ENCODE measurements at regions not wholly inside any gene's neighbourhood (a gene's known extent, or its start where the extent isn't known, plus 50 kb on each side); places are given as distances from the start of the nearest gene placed in this dataset.
"Not testable (repeated sequence)": the region's sequence is repeated elsewhere in the genome, so short reads cannot be mapped to it uniquely, and the experiment has no call there.

DNA sequence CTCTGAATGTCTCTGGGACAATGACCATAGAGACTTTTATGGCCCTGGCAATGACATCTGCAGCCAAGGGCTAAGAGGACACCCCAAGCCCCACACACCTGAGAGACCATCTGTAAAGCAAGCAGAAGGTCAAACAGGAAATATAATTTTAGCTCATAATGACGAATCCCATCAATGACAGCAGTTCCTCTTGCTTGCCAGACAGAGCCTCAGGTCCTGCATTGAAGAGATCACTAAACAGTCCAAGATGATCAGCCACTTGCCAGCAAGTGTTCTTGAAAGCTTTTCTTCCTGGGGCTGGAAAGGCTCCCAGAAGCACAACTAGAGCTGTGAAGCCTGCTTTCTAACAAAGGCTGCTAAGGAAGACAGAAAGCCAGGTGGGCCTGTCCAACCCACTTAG, 993.7 kb upstream of the AUTS2 start:
- Histone ChIP-seq H3K27ac (ENCODE audit: low read length) (no peak overlapping the region), H3K4me1 (ENCODE audit: control insufficient read depth, low read depth, low read length) (no peaks in the 10 kb centered on the region), H3K9ac (ENCODE audit: low read length) (no peak overlapping the region), H3K36me3 (ENCODE audit: control insufficient read depth, low read depth, low read length) (no peaks in the 10 kb centered on the region), H3K4me3 (ENCODE audit: low read length) (no peak overlapping the region), H3K27me3 (ENCODE audit: control insufficient read depth, insufficient read depth, low read length) (no peaks in the 10 kb centered on the region), H3K9me3 (ENCODE audit: control insufficient read depth, low read depth, low read length) (peaks cover 14% of the 10 kb centered on the region)

DNA sequence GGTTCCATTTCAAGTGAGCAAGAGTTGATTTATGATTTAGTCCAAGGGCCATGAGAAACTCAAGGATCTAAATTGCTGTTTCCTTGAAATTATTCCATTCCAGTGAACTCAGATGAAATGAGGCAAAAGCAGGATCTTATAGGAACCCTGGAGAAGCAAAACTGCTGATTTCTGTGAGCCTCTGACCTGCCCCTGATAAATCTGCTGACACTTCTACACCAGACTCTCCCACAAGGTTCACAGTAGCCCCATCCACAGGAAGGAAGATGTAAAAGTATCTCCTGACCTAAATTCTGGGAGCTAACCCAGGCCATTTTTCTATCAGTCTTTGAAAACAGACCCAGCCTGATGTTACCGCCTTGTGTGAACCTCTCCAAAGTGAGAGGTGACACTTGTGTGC, 987.6 kb upstream of the AUTS2 start:
- no peaks in the 10 kb centered on the region for H3K27me3 ChIP-seq (ENCODE audit: control insufficient read depth, insufficient read depth, low read length)
- peaks cover 14% of the 10 kb centered on the region for H3K9me3 ChIP-seq (ENCODE audit: control insufficient read depth, low read depth, low read length)
- H3K36me3 ChIP-seq (ENCODE audit: control insufficient read depth, low read depth, low read length) = no peaks in the 10 kb centered on the region
- no peak overlapping the region for H3K9ac ChIP-seq (ENCODE audit: low read length)
- no peak overlapping the region for H3K4me3 ChIP-seq (ENCODE audit: low read length)
- H3K4me1 ChIP-seq (ENCODE audit: control insufficient read depth, low read depth, low read length) = peaks cover 4% of the 10 kb centered on the region
- no peak overlapping the region for H3K27ac ChIP-seq (ENCODE audit: low read length)

DNA sequence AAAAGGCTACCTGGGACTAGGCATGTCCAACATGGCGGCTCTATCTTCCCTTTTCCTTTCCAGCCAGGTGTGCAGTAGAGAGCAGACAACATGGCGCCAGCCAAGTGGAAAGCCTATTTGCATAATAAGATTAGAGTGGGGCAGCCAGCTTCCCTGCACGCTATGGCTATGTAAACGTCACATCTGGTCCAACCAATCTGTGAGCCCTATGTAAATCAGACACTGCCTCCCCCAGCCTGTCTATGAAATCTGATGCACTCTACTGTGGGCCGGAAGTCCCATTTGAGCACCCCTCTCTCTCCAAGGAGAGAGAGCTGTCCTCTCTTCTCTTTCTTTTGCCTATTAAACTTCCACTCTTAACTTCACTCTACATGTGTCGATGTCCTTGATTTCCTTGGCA, 984.9 kb upstream of the AUTS2 start:
- peaks cover 5% of the 10 kb centered on the region for H3K9me3 ChIP-seq (ENCODE audit: control insufficient read depth, low read depth, low read length)
- H3K27ac ChIP-seq (ENCODE audit: low read length) = no peak overlapping the region
- H3K4me1 ChIP-seq (ENCODE audit: control insufficient read depth, low read depth, low read length) = peaks cover 4% of the 10 kb centered on the region

DNA sequence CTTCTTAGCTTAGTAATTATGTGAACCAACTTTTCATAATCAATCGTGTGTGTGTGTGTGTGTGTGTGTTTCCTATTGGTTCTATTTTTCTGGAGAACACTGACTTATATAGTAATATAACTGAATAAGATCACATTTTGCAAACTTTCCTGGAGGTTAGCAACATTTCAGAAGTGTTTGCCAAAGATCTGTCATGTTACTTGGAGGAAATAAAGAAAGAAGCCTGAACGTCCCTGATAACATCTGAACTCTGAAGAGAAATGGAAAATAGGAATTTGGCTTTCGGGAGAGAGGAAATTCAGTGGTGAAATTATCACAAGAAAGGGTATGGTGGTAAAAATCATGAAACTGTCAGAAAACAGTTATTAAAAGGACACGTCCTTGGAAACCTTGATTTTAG, 984.4 kb upstream of the AUTS2 start:
- Histone ChIP-seq H3K4me1 (ENCODE audit: control insufficient read depth, low read depth, low read length) (peaks cover 4% of the 10 kb centered on the region), H3K36me3 (ENCODE audit: control insufficient read depth, low read depth, low read length) (no peaks in the 10 kb centered on the region), H3K4me3 (ENCODE audit: low read length) (no peak overlapping the region), H3K9ac (ENCODE audit: low read length) (no peak overlapping the region), H3K27ac (ENCODE audit: low read length) (no peak overlapping the region), H3K9me3 (ENCODE audit: control insufficient read depth, low read depth, low read length) (no peaks in the 10 kb centered on the region), H3K27me3 (ENCODE audit: control insufficient read depth, insufficient read depth, low read length) (no peaks in the 10 kb centered on the region)

More for the DNA sequence above, 984.9 kb upstream of the AUTS2 start:
- Histone ChIP-seq H3K9ac (ENCODE audit: low read length) (no peak overlapping the region), H3K27me3 (ENCODE audit: control insufficient read depth, insufficient read depth, low read length) (no peaks in the 10 kb centered on the region), H3K36me3 (ENCODE audit: control insufficient read depth, low read depth, low read length) (no peaks in the 10 kb centered on the region), H3K4me3 (ENCODE audit: low read length) (no peak overlapping the region)

DNA sequence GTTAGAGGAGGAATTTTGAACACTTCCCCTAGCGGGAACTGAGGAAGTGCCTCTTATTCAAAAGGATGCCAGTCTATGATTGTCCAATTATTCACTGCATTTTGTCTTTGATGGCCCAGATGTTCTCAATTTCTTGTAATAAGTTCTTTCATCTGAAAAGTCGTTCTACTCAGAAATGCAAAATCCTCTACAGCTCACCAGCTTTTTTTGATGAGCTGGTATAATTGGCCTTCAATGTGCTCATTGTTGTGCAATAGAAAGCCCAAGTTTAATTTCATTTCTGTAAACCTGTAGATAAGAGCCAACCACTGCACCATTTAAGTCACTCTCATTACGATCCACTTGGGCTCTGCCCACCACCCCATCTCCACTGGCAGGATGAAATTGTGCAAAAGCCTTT, 978.7 kb upstream of the AUTS2 start:
- Histone ChIP-seq H3K9me3 (ENCODE audit: control insufficient read depth, low read depth, low read length) (no peaks in the 10 kb centered on the region), H3K4me3 (ENCODE audit: low read length) (no peak overlapping the region), H3K27me3 (ENCODE audit: control insufficient read depth, insufficient read depth, low read length) (no peaks in the 10 kb centered on the region), H3K36me3 (ENCODE audit: control insufficient read depth, low read depth, low read length) (no peaks in the 10 kb centered on the region), H3K9ac (ENCODE audit: low read length) (no peak overlapping the region), H3K4me1 (ENCODE audit: control insufficient read depth, low read depth, low read length) (no peaks in the 10 kb centered on the region), H3K27ac (ENCODE audit: low read length) (no peak overlapping the region)

DNA sequence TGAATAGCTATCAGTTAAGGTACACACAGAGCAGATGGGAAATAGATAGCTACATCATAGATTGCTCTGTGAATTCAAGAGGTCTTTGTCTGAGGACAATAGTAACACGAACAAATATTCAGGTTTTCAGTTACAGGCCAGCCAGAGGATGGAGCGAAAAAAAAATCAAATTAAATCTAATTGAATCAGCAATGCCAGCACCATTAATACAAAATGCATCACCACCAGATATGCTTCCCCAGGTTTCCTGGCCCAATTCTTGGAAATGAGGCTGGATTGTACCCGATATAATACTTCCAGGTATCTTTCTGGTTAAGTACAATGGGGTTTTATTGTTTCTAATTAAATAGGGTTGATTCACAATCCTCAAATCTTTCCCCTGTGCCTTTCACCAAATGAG, 975.8 kb upstream of the AUTS2 start:
- no peaks in the 10 kb centered on the region for H3K9me3 ChIP-seq (ENCODE audit: control insufficient read depth, low read depth, low read length)
- no peaks in the 10 kb centered on the region for H3K4me1 ChIP-seq (ENCODE audit: control insufficient read depth, low read depth, low read length)
- no peaks in the 10 kb centered on the region for H3K36me3 ChIP-seq (ENCODE audit: control insufficient read depth, low read depth, low read length)
- no peak overlapping the region for H3K9ac ChIP-seq (ENCODE audit: low read length)
- H3K27ac ChIP-seq (ENCODE audit: low read length) = no peak overlapping the region
- H3K4me3 ChIP-seq (ENCODE audit: low read length) = no peak overlapping the region
- H3K27me3 ChIP-seq (ENCODE audit: control insufficient read depth, insufficient read depth, low read length) = no peaks in the 10 kb centered on the region

DNA sequence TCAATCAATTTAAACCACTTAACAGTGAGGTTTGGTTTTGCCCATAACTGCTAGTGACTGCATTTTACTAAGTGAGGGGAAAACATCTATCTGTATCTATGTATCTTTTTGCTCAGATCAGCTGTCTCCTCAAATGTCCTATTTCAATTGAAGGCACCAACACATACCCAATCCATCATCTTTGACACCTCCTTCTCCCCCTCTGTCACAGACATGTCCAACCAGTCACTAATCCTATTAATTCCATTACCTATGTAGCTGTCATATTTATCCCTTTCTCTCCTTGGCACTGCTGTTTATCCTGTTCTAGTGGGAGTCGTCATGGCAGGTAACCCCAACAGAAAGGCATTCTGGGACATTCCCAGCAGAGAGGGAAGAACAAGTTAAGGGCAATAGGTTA, 975.2 kb upstream of the AUTS2 start:
- H3K27me3 ChIP-seq (ENCODE audit: control insufficient read depth, insufficient read depth, low read length) = no peaks in the 10 kb centered on the region
- no peak overlapping the region for H3K9ac ChIP-seq (ENCODE audit: low read length)
- no peaks in the 10 kb centered on the region for H3K36me3 ChIP-seq (ENCODE audit: control insufficient read depth, low read depth, low read length)
- H3K27ac ChIP-seq (ENCODE audit: low read length) = no peak overlapping the region
- H3K9me3 ChIP-seq (ENCODE audit: control insufficient read depth, low read depth, low read length) = no peaks in the 10 kb centered on the region
- H3K4me1 ChIP-seq (ENCODE audit: control insufficient read depth, low read depth, low read length) = no peaks in the 10 kb centered on the region
- H3K4me3 ChIP-seq (ENCODE audit: low read length) = no peak overlapping the region

DNA sequence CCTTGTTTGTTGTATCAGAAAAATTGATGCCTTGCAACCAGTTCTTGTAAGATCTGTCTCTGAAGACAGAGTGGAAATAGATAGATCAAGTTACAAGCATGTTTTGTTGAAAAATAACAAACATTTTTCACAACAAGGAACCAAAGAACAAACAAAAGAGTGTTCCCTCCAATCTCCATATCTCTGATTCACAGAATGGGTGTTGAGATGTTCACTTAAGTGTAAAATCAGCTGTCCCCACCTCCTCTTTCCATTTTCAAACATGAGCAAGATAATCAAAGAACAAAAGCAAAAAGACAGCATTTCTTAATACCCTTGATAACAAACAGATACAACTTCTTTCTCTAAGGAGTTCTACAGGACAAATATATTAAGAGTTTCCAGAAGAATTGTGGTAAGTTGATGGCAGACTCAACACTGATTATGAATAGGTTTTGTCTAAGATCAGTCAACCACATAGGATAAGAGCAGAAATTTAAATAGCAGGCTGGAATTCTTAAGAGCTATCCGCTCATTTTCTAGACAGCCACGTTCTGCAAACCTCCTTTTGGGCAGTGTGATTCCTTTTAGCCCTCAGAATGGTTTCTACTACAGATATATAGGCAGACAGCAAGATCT, 970.9 kb upstream of the AUTS2 start:
- H3K36me3 ChIP-seq (ENCODE audit: control insufficient read depth, low read depth, low read length) = no peaks in the 10 kb centered on the region
- no peaks in the 10 kb centered on the region for H3K9me3 ChIP-seq (ENCODE audit: control insufficient read depth, low read depth, low read length)
- no peak overlapping the region for H3K27ac ChIP-seq (ENCODE audit: low read length)
- no peak overlapping the region for H3K9ac ChIP-seq (ENCODE audit: low read length)
- no peaks in the 10 kb centered on the region for H3K27me3 ChIP-seq (ENCODE audit: control insufficient read depth, insufficient read depth, low read length)
- H3K4me1 ChIP-seq (ENCODE audit: control insufficient read depth, low read depth, low read length) = no peaks in the 10 kb centered on the region
- H3K4me3 ChIP-seq (ENCODE audit: low read length) = no peak overlapping the region

DNA sequence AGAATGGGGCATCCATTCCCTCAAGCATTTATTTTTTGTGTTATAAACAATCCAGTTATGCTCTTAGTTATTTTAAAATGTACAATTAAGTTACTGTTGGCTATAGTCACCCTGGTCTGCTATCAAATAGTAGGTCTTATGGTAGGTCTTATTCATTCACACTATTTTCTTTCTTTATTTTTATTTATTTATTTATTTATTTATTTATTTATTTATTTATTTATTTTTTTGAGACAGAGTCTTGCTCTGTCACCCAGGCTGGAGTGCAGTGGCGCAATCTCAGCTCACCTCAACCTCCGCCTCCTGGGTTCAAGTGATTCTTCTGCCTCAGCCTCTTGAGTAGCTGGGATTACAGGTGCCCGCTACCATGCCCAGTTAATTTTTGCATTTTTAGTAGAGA, 967.4 kb upstream of the AUTS2 start:
- not testable (repeated sequence) for H3K27ac ChIP-seq (ENCODE audit: low read length); H3K27me3 ChIP-seq (ENCODE audit: control insufficient read depth, insufficient read depth, low read length); H3K4me1 ChIP-seq (ENCODE audit: control insufficient read depth, low read depth, low read length); H3K9ac ChIP-seq (ENCODE audit: low read length); H3K9me3 ChIP-seq (ENCODE audit: control insufficient read depth, low read depth, low read length); H3K4me3 ChIP-seq (ENCODE audit: low read length); H3K36me3 ChIP-seq (ENCODE audit: control insufficient read depth, low read depth, low read length)

DNA sequence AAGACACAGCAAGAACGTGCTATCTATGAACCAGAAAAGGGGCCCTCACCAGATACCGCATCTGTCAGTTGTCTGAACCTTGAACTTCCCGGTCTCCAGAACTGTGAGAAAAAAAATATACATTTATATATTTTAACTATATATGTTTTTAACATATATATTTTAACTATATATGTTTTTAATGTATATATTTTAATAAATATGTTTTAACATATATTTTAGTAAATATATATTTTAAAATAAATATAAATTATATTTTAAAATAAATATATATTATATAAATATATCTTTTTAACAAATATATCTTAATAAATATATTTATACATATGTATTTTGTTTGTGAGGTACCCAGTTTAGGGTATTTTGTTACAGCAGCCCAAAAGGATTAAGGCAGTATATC, 958.2 kb upstream of the AUTS2 start:
- Histone ChIP-seq H3K36me3 (ENCODE audit: control insufficient read depth, low read depth, low read length) (no peaks in the 10 kb centered on the region), H3K4me1 (ENCODE audit: control insufficient read depth, low read depth, low read length) (peaks cover 2% of the 10 kb centered on the region), H3K9me3 (ENCODE audit: control insufficient read depth, low read depth, low read length) (no peaks in the 10 kb centered on the region), H3K27me3 (ENCODE audit: control insufficient read depth, insufficient read depth, low read length) (no peaks in the 10 kb centered on the region), H3K9ac (ENCODE audit: low read length) (no peak overlapping the region), H3K27ac (ENCODE audit: low read length) (no peak overlapping the region), H3K4me3 (ENCODE audit: low read length) (no peak overlapping the region)

DNA sequence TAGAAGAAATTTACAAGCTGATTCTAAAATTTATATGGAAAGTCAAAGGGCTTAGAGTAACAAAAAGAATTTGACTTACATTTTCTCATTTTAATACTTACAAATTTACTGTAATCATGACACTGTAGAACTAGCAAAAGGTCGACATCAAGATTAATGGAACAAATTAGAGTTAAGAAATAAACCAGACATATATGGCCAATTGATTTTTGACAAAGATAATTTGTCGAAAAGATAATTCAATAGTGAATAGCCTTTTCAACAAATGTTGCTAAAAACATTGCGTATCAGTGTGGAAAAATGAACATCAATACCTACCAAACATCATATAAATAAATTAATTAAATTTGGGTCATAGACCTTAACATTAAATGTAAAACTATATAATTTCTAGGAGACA, 955.5 kb upstream of the AUTS2 start:
- H3K36me3 ChIP-seq (ENCODE audit: control insufficient read depth, low read depth, low read length) = no peaks in the 10 kb centered on the region
- no peaks in the 10 kb centered on the region for H3K9me3 ChIP-seq (ENCODE audit: control insufficient read depth, low read depth, low read length)
- no peak overlapping the region for H3K4me3 ChIP-seq (ENCODE audit: low read length)
- no peak overlapping the region for H3K27ac ChIP-seq (ENCODE audit: low read length)
- no peaks in the 10 kb centered on the region for H3K27me3 ChIP-seq (ENCODE audit: control insufficient read depth, insufficient read depth, low read length)
- no peaks in the 10 kb centered on the region for H3K4me1 ChIP-seq (ENCODE audit: control insufficient read depth, low read depth, low read length)
- H3K9ac ChIP-seq (ENCODE audit: low read length) = no peak overlapping the region

DNA sequence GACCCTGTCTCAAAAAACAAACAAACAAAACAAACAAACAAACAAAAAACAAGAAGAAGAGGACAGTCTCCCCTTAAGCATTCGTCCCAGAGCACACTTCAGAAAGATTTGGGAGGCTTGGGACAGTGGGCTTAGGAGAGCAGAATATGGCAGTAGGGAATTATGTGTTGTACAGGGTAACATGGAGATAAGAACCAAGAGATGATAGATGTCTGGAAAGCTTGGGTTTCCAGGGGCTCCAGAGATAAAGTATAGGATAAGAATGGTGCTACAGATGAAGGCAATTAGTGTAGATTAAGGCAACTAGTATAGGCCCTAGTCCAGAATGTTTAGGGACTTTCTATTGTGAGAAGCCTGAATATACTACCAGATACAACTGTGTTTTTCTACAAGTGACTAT, 934.9 kb upstream of the AUTS2 start:
- H3K4me3 ChIP-seq (ENCODE audit: low read length) = no peak overlapping the region
- no peaks in the 10 kb centered on the region for H3K27me3 ChIP-seq (ENCODE audit: control insufficient read depth, insufficient read depth, low read length)
- no peaks in the 10 kb centered on the region for H3K4me1 ChIP-seq (ENCODE audit: control insufficient read depth, low read depth, low read length)
- no peaks in the 10 kb centered on the region for H3K9me3 ChIP-seq (ENCODE audit: control insufficient read depth, low read depth, low read length)
- no peaks in the 10 kb centered on the region for H3K36me3 ChIP-seq (ENCODE audit: control insufficient read depth, low read depth, low read length)
- H3K27ac ChIP-seq (ENCODE audit: low read length) = no peak overlapping the region
- H3K9ac ChIP-seq (ENCODE audit: low read length) = no peak overlapping the region
